Lung microvascular endothelial cell (primary cell): ENCODE measurements at regions not wholly inside any gene's neighbourhood (a gene's known extent, or its start where the extent isn't known, plus 50 kb on each side); places are given as distances from the start of the nearest gene placed in this dataset.

ENCODE experiments used
- DNase-seq, 2 donors: peaks; one replicate each; pipeline versions ENCODE4 v3.0.0 to v3.0.0-alpha.2; 2010; ENCODE audit warnings: low read depth in 2 of 2

DNA sequence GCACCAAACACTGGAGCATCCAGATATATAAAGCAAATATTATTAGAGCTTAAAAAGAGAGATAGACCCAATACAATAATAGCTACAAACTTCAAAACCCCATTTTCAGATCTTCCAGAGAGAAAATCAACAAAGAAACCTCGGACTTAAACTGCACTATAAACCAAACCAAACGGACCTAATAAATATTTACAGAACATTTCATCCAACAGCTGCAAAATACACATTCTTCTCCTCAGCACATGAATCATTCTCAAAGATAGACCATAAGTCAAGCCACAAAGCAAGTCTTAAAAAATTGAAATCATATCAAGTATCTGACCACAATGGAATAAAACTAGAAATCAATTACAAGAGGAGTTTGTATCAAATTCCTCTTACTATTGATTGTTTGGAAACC lies 140.2 kb upstream of the OTOS start:
- no peak for DNase-seq

DNA sequence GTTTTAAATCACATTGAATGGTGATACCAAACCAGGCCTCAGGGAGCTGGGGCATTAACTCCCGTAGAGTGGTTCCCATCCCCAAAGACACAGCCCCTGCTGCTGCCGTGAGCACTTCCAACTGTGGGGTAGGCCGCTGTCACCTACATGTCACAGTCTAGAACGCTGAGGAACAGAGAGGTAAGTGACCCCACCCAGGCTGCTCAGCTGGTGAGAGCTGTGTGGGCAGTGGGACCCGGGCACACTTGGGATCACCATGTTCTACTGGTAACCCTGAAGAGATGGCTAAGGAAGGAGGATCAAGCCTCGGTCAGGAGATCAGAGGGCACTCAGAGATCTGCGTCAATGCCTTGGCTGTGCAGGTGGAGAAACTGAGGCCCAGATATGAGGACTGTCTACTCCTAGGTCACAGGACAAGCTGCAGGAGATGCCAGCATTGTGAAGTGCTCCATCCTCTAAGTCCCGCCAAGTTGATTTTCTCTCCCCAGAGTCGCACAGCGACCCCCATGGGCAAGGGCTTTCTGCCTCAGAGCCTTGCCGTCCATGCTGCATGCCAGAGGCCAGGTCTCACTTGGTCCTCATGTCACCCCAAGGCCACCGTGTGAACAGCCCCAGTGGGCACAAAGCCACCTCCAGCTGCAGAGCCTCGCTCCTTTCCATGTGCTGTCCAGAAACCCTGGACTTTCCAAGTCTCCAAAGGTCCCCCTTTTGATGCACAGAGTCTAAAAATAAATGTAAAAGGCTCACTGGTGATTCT lies 144.2 kb upstream of the OTOS start:
- DNase-seq, result no peak

- no peak for DNase-seq
Observed at GRCh38 chr2:240285725-240286124, 145.3 kb upstream of the OTOS start.

DNA sequence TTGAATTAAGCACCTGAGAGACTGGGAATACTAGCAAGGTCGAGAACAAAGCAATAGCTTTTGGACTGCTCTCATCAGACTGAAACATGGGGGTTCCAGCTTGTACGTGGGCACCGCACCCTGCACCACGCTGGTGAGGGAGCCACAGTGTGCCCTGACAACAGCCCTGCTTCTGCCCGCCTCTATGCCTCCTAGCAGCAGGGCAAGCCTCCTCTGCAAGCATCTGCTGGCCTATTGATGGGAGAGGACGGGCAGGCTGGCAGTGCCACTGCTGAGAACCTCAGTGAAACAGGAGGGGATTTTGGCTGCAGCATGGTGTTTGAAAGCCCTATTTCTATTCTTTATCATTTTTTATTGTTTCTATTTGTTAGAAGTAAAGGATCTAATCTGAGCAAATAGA lies 146.1 kb upstream of the OTOS start:
- no peak for DNase-seq

DNA sequence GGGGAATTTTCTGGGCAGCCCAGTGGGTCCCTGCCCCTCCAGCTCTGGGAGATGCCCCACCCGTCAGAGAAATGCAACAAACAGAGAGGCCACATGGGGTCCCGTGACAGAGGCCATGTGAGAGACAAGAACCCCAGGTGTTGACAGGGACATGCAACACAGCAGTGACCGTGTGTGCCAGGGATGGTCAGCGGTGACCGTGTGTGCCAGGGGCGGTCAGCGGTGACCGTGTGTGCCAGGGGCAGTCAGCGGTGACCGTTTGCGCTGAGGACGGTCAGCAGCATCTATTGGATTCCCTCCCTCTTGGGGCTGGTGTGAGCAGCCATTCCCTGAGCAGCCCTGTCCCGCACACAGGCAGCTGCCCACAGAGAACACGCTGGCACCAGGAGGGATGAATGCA lies 146.6 kb upstream of the OTOS start:
- no peak for DNase-seq

GRCh38 chr2:240287496-240288086 lies 147.1 kb upstream of the OTOS start:
- no peak for DNase-seq

- DNase-seq, result no peak
Observed at GRCh38 chr2:240288087-240288521, 147.4 kb upstream of the GPC1 start.

DNA sequence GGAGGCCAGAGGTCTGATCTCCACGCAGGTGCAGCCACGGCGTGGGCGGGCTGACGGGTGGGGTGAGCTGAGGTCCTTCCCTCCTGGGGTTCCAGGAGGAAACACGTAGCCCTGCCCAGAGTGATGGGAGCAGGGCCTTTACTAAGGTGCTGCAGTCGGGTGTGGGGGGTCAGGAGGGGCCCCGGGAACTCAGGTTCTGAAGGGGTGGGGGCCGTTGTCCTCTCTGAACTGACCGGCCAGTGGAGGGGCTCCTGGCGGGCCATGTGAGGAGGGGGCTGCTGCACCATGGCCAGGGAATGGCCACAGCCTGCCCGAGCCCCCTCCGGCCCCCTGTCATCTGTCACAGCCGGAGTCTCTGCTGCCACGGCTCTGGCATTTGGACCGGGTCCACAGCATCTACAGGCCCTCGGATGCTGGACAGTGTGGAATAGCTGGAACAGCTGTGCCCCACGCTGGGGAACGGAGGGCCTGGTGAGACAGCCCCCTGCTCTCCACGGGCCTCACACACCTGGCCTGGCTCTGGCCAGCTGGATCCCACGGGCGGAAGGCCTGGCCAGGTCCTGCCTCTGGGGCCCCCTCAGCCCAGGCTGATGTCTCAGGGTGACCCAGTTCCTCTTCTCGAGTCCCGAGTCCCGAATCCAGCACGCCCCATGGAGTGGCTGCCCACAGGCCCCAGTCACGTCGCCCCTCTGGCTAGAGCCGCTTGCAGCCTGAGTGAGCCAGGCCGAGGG lies 145.6 kb upstream of the GPC1 start:
- DNase-seq, result no peak

- no peak for DNase-seq
Observed at GRCh38 chr2:240290432-240291336, 144.8 kb upstream of the GPC1 start.

- DNase-seq, result no peak
Observed at GRCh38 chr2:240291337-240292034, 144.0 kb upstream of the GPC1 start.

- DNase-seq, result no peak
Observed at GRCh38 chr2:240292035-240292574, 143.4 kb upstream of the GPC1 start.

DNA sequence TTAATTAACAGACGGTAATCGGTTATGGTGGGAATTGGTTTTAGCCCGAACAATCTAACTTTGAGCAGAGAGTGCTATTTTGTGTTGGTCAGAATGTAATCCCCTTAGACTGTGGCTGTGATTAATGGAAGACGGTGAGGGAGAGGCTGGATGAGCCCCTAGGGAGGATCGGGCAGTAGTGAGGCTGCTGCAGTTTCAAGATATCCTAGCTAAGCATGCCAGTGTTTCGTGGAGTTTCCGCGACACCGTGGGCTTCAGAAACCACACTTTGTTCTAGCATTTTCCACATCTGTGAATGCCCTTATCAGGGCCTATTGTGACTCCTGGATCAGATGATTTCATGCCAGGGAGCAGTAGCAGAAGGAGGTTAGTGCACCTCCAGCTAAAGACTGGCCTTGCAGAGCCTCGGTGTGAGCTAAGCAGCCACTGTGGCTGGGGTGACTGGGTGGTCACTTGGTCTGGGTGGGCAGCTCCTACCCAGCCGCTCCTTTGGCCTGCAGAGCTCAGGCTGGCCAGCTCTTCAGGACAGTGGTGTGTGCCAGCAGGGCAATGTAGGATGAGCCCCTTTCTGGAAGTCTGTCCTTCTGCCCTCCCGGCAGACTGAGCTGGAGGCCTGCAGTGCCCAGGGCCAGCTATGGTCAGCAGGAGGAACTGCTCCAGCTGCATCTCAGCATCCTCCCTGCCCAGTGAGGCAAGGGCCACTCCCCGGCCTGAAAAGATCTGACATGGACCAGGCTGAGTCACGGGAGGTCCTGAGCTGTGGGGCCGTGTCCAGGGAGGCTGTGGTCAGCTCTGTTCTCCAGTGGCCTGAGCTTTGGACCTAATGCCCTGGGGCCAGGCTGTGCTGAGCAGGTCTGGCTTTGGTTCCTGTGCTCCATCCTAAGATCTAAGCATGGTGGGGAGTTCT lies 142.6 kb upstream of the GPC1 start:
- DNase-seq, result no peak

- DNase-seq, result no peak
Observed at GRCh38 chr2:240293557-240294461, 141.7 kb upstream of the GPC1 start.

DNA sequence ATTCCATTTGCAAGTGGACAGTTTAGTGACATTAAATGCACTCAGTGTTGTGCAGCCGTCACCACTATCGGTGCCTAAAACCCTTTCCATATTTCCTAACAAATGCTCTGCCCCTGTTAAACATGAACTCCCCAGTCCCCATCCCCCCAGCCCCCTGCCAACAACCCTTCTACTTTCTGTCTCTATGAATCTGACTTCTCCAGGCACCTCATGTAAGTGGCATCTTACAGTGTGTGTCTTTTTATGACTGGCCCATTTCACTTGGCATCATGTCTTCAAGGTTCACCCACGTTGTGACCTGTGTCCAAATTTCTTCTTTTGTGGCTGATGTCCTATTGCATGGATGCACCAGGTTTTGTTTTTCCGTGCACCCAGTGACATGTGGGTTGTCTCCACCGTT lies 140.9 kb upstream of the GPC1 start:
- DNase-seq, result no peak

DNA sequence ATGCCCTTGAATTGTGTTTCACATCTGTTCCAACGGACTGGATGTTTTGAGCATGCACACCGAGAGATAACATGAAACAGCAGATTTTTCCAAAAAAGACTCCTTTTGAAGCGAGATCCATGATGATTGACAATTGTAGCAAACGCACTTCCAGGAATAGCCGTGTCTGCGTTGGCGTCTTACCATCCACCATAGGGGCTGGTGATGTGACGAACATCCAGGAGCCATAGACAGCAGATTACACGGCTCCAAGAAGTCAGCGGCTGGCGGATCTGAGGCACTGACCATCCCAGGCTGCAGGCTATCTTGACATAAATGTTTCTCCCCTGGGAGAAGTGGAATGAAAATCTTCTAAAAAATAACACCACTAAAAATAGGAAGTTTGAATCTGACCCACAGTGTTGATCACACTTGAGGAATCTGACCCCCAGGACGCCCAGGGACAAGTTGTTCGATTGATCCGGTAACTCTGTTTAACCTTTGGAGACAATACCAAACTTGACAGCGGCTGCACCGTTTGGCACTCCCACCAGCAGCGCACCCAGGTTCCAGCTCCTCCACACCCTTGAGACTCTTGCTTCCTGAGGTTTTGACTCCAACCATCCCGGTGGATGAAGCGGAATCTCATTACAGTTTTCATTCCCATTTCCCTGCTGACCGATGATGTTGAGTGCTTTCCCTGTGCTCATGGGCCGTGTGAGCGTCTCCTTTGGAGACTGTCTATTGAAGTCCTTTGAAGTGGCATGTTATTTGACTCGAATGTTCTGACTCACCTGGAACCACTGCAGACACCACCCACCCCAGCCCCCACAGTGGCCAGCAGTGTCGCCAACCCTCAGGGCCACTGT lies 140.0 kb upstream of the GPC1 start:
- no peak for DNase-seq

- no peak for DNase-seq
Observed at GRCh38 chr2:240296104-240296406, 139.4 kb upstream of the GPC1 start.

DNA sequence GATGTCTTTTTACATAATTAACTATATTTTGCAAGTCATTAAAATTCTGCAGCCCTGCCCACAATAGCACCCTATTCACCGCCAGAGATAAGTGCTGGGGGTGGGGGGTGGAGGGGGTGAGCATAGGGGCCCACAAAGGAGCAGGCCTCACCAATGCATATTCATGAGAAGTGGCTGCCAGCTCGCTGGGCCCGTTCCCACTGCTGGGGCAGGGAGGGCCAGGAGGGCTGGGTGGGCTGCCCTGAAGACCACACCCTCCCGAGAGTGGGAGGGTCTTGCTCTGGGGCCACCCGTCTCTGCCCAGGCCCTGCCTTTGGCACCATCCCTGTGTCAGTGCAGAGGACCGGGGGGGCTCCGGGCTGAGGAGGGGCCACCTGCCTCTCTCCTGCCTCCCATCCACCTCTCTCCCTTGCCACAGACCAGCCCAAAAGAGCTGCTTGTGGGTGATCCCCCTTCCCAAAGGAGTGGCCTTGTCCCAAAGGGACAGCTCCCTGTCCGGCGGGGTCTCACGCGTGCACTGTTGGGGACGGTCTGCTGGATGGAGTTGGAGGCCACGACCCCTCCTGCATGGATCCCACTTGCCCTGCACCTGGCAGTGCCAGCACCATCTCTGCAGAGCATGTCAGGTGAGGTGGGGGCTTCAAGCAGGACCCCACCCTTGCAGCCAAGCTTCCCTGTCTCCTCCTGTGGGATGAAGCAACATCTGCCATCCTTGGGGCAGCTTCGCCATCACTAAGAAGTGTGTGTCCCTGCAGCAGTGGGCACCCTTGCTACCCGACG lies 138.8 kb upstream of the GPC1 start:
- no peak for DNase-seq
